NB4 (cell line): ENCODE measurements at regions not wholly inside any gene's neighbourhood (a gene's known extent, or its start where the extent isn't known, plus 50 kb on each side); places are given as distances from the start of the nearest gene placed in this dataset.

Experiments
- DNase-seq: peaks from one replicate; pipeline ENCODE4 v3.0.0; 2010; ENCODE audit warnings: low read depth
- H3K4me3 ChIP-seq: one replicate; pipeline ENCODE4 v1.5.1; 2011; ENCODE audit warnings: mild to moderate bottlenecking, low read depth, low read length, moderate library complexity
- CTCF ChIP-seq: IDR thresholded peaks from one replicate; pipeline ENCODE4 v1.5.1; 2012; ENCODE audit warnings: low read depth, low read length
- MAX ChIP-seq: IDR thresholded peaks from 2 replicates; pipeline ENCODE4 v1.6.1; 2011; ENCODE audit warnings: low read depth, low read length
- MYC ChIP-seq: IDR thresholded peaks from 2 replicates; pipeline ENCODE4 v1.6.1; 2011; ENCODE audit warnings: low read depth, low read length
- POLR2A ChIP-seq: IDR thresholded peaks from 2 replicates; pipeline ENCODE4 v1.6.1; 2011; ENCODE audit warnings: mild to moderate bottlenecking; ENCODE audit not compliant: insufficient read length; ENCODE audit errors: extremely low read depth

GRCh38 chr15:69859866-69860265 lies 237.9 kb downstream of the TLE3 start:
- DNase-seq = no peak
- TF ChIP-seq POLR2A = no peak
- TF ChIP-seq CTCF = no peak
- TF ChIP-seq MYC = no peak
- no peak for TF ChIP-seq MAX

GRCh38 chr15:69860321-69860720 lies 237.4 kb downstream of the TLE3 start:
- H3K4me3 ChIP-seq = no peak overlapping the region
- no peak for DNase-seq
- TF ChIP-seq CTCF (no peak), POLR2A (no peak), MYC (no peak), MAX (no peak)

More at GRCh38 chr15:69859866-69860265, 237.9 kb downstream of the TLE3 start:
- no peak overlapping the region for H3K4me3 ChIP-seq

- DNase-seq = no peak
- H3K4me3 ChIP-seq = no peak overlapping the region
- TF ChIP-seq MAX (no peak), MYC (no peak), POLR2A (no peak), CTCF (no peak)
Observed at GRCh38 chr15:69860921-69861320, 236.8 kb downstream of the TLE3 start.

GRCh38 chr15:69861331-69862171 lies 236.2 kb downstream of the TLE3 start:
- H3K4me3 ChIP-seq = no peak overlapping the region
- TF ChIP-seq MAX (no peak), CTCF (no peak), POLR2A (no peak), MYC (no peak)
- DNase-seq = no peak

GRCh38 chr15:69862540-69862939 lies 235.2 kb downstream of the TLE3 start:
- no peak for DNase-seq
- no peak overlapping the region for H3K4me3 ChIP-seq
- TF ChIP-seq MYC (no peak), MAX (no peak), CTCF (no peak), POLR2A (no peak)

- TF ChIP-seq POLR2A (no peak), CTCF (no peak), MAX (no peak), MYC (no peak)
- H3K4me3 ChIP-seq = no peak overlapping the region
- DNase-seq = no peak
Observed at GRCh38 chr15:69863446-69863845, 234.3 kb downstream of the TLE3 start.
